Esophagus muscularis mucosa (tissue), 4 donors: ENCODE measurements at regions not wholly inside any gene's neighbourhood (a gene's known extent, or its start where the extent isn't known, plus 50 kb on each side); places are given as distances from the start of the nearest gene placed in this dataset.

ENCODE experiments used
- DNase-seq: peaks from one replicate; pipeline ENCODE4 v3.0.0-alpha.2; 2017; ENCODE audit errors: extremely low spot score
- H3K27ac ChIP-seq, 4 donors: fragments of 200-600 bp; sonication (generic); replicated peaks in 1 of 4; 1 replicate in 3 of 4; 2 replicates in 1 of 4; pipeline ENCODE4 v1.5.1; 2016 to 2019; ENCODE audit warnings: mild to moderate bottlenecking in 1 of 4
- H3K27me3 ChIP-seq, 4 donors: fragments of 200-600 bp; sonication (generic); one replicate each; pipeline versions ENCODE4 v1.5.1 to v1.6.0; 2016 to 2019
- H3K36me3 ChIP-seq, 4 donors: fragments of 200-600 bp; sonication (generic); one replicate each; pipeline ENCODE4 v1.5.1; 2016 to 2019
- H3K4me1 ChIP-seq, 4 donors: fragments of 200-600 bp; sonication (generic); one replicate each; pipeline ENCODE4 v1.5.1; 2016 to 2019
- H3K4me3 ChIP-seq, 4 donors: fragments of 200-600 bp; sonication (generic); 1 replicate in 2 of 4; 2 replicates in 2 of 4; pipeline ENCODE4 v1.5.1; 2016 to 2019; ENCODE audit warnings: mild to moderate bottlenecking in 4 of 4, moderate library complexity in 1 of 4
- H3K9me3 ChIP-seq, 4 donors: fragments of 200-600 bp; sonication (generic); 1 replicate in 3 of 4; 2 replicates in 1 of 4; pipeline ENCODE4 v1.5.1; 2016 to 2019
- CTCF ChIP-seq, 3 experiments: fragments of 200-600 bp in 2 of 3; fragments of 450-650 bp in 1 of 3; sonication (generic) in 2 of 3; IDR thresholded peaks; one replicate each; pipeline ENCODE4 v1.5.1; 2017 to 2019; ENCODE audit warnings: antibody characterized with exemption in 3 of 3, mild to moderate bottlenecking in 2 of 3, moderate library complexity in 1 of 3
- EP300 ChIP-seq: sonication (generic); formaldehyde crosslinking; IDR thresholded peaks from one replicate; pipeline ENCODE4 v1.6.1; 2017; ENCODE audit warnings: antibody characterized with exemption
- POLR2A ChIP-seq: fragments of 450-650 bp; IDR thresholded peaks from one replicate; pipeline ENCODE4 v1.6.1; 2017; ENCODE audit warnings: antibody characterized with exemption, moderate library complexity, mild to moderate bottlenecking, low read depth
- POLR2AphosphoS5 ChIP-seq, 2 donors: sonication (generic); formaldehyde crosslinking; IDR thresholded peaks; one replicate each; pipeline ENCODE4 v1.6.1; 2017; ENCODE audit warnings: antibody characterized with exemption in 2 of 2
- WGBS: methylation state at CpG from one replicate; pipeline ENCODE4 v1.1.5; 2018; 5-methylcytosine and 5-hydroxymethylcytosine counted together
- intact Hi-C: fragments of 100-400 bp; cut with DNase I; formaldehyde crosslinking; loops from one replicate; pipeline ENCODE4 v1.15.1; 2023

- intact Hi-C loops: no loop called here
- TF ChIP-seq CTCF (IDR thresholded peaks at IDR 0.05) (no peak), EP300 (no peak), POLR2AphosphoS5 (IDR thresholded peaks at IDR 0.05) (no peak), POLR2A (no peak)
- no peak overlapping the region for H3K27ac ChIP-seq
- H3K4me1 ChIP-seq: no peaks in the 10 kb centered on the region
- WGBS: 79% methylated on average over 2 of the region's 2 CpGs
- no peaks in the 10 kb centered on the region for H3K36me3 ChIP-seq
- no peaks in the 10 kb centered on the region for H3K9me3 ChIP-seq
- DNase-seq: no peak
- H3K4me3 ChIP-seq: no peak overlapping the region
- H3K27me3 ChIP-seq: no peaks in the 10 kb centered on the region
Measured at GRCh38 chr1:187384504-187384903, 555.8 kb downstream of the PLA2G4A start.

GRCh38 chr1:187390215-187390818 lies 561.6 kb downstream of the PLA2G4A start:
- TF ChIP-seq POLR2A: no peak
- no peak for TF ChIP-seq POLR2AphosphoS5 (IDR thresholded peaks at IDR 0.05)
- no peak for TF ChIP-seq CTCF (IDR thresholded peaks at IDR 0.05)
- TF ChIP-seq EP300: no peak
- Histone ChIP-seq H3K4me1 (no peaks in the 10 kb centered on the region), H3K27ac (no peak overlapping the region), H3K36me3 (no peaks in the 10 kb centered on the region), H3K27me3 (no peaks in the 10 kb centered on the region), H3K9me3 (no peaks in the 10 kb centered on the region), H3K4me3 (no peak overlapping the region)
- 89% methylated on average over 3 of the region's 3 CpGs for WGBS
- no peak for DNase-seq
- intact Hi-C loops: no loop called here

- Histone ChIP-seq H3K27me3 (no peaks in the 10 kb centered on the region), H3K4me1 (no peaks in the 10 kb centered on the region), H3K9me3 (no peaks in the 10 kb centered on the region), H3K36me3 (no peaks in the 10 kb centered on the region), H3K27ac (no peak overlapping the region), H3K4me3 (no peak overlapping the region)
- no peak for TF ChIP-seq CTCF (IDR thresholded peaks at IDR 0.05)
- no peak for TF ChIP-seq EP300
- no peak for TF ChIP-seq POLR2A
- no peak for TF ChIP-seq POLR2AphosphoS5 (IDR thresholded peaks at IDR 0.05)
- no peak for DNase-seq
- intact Hi-C loops: no loop called here
Measured at GRCh38 chr1:187396226-187396625, 567.5 kb downstream of the PLA2G4A start.

- TF ChIP-seq POLR2A (no peak), EP300 (no peak), CTCF (IDR thresholded peaks at IDR 0.05) (no peak)
- 57% methylated on average over 7 of the region's 12 CpGs for WGBS
Measured at GRCh38 chr1:187396929-187397796, 568.4 kb downstream of the PLA2G4A start.

More at GRCh38 chr1:187396929-187397796, 568.4 kb downstream of the PLA2G4A start:
- Histone ChIP-seq H3K36me3 (no peaks in the 10 kb centered on the region), H3K9me3 (no peaks in the 10 kb centered on the region), H3K27me3 (no peaks in the 10 kb centered on the region), H3K4me3 (no peak overlapping the region), H3K4me1 (no peaks in the 10 kb centered on the region), H3K27ac (no peak overlapping the region)
- DNase-seq: no peak
- intact Hi-C loops: no loop called here
